T-helper 17 cell (primary cell): ENCODE measurements at regions not wholly inside any gene's neighbourhood (a gene's known extent, or its start where the extent isn't known, plus 50 kb on each side); places are given as distances from the start of the nearest gene placed in this dataset.
"Not testable (repeated sequence)": the region's sequence is repeated elsewhere in the genome, so short reads cannot be mapped to it uniquely, and the experiment has no call there.

Source experiments
- ATAC-seq: fragments of 150-1000 bp; cut with Tn5 transposase; 2 replicates; pipeline ENCODE4 v1.10.0; 2021; ENCODE audit warnings: mild to moderate bottlenecking, moderate library complexity
- DNase-seq, 3 donors: peaks; one replicate each; pipeline versions ENCODE4 v3.0.0 to v3.0.0-alpha.2; 2020 to 2021
- H3K9me3 ChIP-seq: one replicate; pipeline ENCODE4 v1.7.0; 2013; ENCODE audit warnings: low read length, mild to moderate bottlenecking; ENCODE audit not compliant: control insufficient read depth, poor library complexity, severe bottlenecking
- H3K27ac Mint-ChIP-seq: one replicate; pipeline ENCODE4 v1.8.0; 2022; ENCODE audit warnings: mild to moderate bottlenecking, moderate library complexity, mixed read lengths
- H3K27me3 Mint-ChIP-seq: one replicate; pipeline ENCODE4 v1.8.0; 2022; ENCODE audit warnings: mixed read lengths
- H3K36me3 Mint-ChIP-seq: one replicate; pipeline ENCODE4 v1.8.0; 2022; ENCODE audit warnings: low read depth, mixed read lengths
- H3K4me1 Mint-ChIP-seq: one replicate; pipeline ENCODE4 v1.8.0; 2022; ENCODE audit warnings: mild to moderate bottlenecking, mixed read lengths
- H3K4me3 Mint-ChIP-seq: one replicate; pipeline ENCODE4 v1.8.0; 2022; ENCODE audit warnings: mild to moderate bottlenecking, moderate library complexity, mixed read lengths

GRCh38 chr4:158122501-158122900, 50.3 kb downstream of the GASK1B start:
- H3K4me1 Mint-ChIP-seq, result no peaks in the 10 kb centered on the region
- DNase-seq, result no peak

GRCh38 chr4:158121161-158121579, 51.7 kb downstream of the GASK1B start:
- Mint-ChIP-seq H3K27ac (no peak overlapping the region), H3K27me3 (no peaks in the 10 kb centered on the region), H3K4me1 (no peaks in the 10 kb centered on the region), H3K36me3 (no peaks in the 10 kb centered on the region), H3K4me3 (no peak overlapping the region)
- ATAC-seq (no peak), DNase-seq (no peak)
- no peaks in the 10 kb centered on the region for H3K9me3 ChIP-seq

More at GRCh38 chr4:158122501-158122900, 50.3 kb downstream of the GASK1B start:
- Mint-ChIP-seq H3K27ac (no peak overlapping the region), H3K36me3 (no peaks in the 10 kb centered on the region), H3K27me3 (no peaks in the 10 kb centered on the region), H3K4me3 (no peak overlapping the region)
- H3K9me3 ChIP-seq, result no peaks in the 10 kb centered on the region
- ATAC-seq, result no peak

DNA sequence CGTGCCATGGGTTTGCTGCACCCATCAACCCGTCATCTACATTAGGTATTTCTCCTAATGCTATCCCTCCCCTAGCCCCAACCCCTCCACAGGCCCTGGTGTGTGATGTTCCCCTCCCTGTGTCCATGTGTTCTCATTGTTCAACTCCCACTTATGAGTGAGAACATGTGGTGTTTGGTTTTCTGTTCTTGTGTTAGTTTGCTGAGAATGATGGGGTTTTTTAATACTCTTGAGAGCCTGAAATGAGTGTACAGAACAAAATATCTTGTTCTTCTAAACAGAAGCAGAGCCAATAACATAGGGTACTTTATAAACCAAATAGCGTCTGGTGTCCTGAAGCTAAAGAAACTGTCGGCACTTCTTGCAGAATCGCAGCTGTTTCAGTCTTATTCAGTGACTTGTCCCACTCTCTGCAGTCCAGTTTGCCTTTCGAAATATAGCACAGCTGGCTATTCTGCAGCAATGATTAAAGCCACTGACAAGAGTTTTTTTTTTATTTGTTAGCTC, 52.1 kb downstream of the GASK1B start:
- H3K36me3 Mint-ChIP-seq, H3K4me3 Mint-ChIP-seq, H3K4me1 Mint-ChIP-seq, ATAC-seq, H3K9me3 ChIP-seq, H3K27me3 Mint-ChIP-seq, DNase-seq, H3K27ac Mint-ChIP-seq: not testable (repeated sequence)

DNA sequence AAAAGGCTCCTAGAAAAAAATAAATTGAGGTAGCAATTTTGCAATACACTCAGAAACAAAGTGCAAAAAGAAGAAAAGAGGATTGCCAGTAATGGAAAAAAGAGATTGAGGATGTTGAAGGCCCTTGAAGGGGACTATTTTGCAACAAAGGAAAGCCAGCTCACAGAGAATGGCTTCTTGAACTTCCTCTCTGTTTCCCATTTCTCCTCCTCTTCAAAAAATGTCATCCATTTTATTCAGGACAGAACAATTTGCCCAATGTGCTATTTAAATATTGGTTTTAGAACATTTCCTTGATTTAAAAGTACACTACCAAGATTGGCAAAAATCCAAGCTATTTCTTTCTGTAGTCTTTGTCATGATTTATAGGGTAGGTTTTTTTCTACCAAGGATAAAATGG, 60.2 kb downstream of the GASK1B start:
- Mint-ChIP-seq H3K4me1 (no peaks in the 10 kb centered on the region), H3K27me3 (no peaks in the 10 kb centered on the region), H3K27ac (no peak overlapping the region), H3K4me3 (no peak overlapping the region), H3K36me3 (no peaks in the 10 kb centered on the region)
- DNase-seq (no peak), ATAC-seq (no peak)
- no peaks in the 10 kb centered on the region for H3K9me3 ChIP-seq

GRCh38 chr4:158111241-158111640, 61.6 kb downstream of the GASK1B start:
- no peaks in the 10 kb centered on the region for H3K36me3 Mint-ChIP-seq

DNA sequence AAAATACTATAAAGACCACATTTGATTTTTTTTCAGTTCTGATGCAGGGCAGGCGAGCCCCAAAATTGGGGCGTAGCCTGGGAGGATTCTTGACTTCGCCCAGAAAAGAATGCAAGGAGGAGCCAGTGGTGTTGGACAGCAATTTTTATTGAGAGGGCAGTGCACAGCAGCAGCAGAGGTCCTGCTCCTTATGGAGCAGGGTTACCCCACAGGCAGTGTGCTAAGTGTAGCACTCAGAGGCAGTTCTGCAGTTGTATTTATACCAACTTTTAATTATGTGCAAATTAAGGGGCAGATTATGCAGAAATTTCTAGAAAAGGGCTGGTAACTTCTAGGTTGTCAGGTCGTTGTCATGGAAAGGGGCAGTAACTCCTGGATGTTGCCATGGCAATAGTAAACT, 69.9 kb downstream of the GASK1B start:
- Mint-ChIP-seq H3K36me3 (no peaks in the 10 kb centered on the region), H3K4me1 (no peaks in the 10 kb centered on the region), H3K4me3 (no peak overlapping the region), H3K27ac (no peak overlapping the region), H3K27me3 (no peaks in the 10 kb centered on the region)
- H3K9me3 ChIP-seq, result no peaks in the 10 kb centered on the region
- DNase-seq (no peak), ATAC-seq (no peak)

More at GRCh38 chr4:158111241-158111640, 61.6 kb downstream of the GASK1B start:
- no peak overlapping the region for H3K27ac Mint-ChIP-seq
- no peaks in the 10 kb centered on the region for H3K27me3 Mint-ChIP-seq
- no peaks in the 10 kb centered on the region for H3K9me3 ChIP-seq
- DNase-seq (no peak), ATAC-seq (no peak)
- H3K4me3 Mint-ChIP-seq, result no peak overlapping the region
- H3K4me1 Mint-ChIP-seq, result no peaks in the 10 kb centered on the region

GRCh38 chr4:158099686-158100085, 73.1 kb downstream of the GASK1B start:
- H3K4me3 Mint-ChIP-seq, result no peak overlapping the region
- H3K36me3 Mint-ChIP-seq, result no peaks in the 10 kb centered on the region
- ATAC-seq (no peak), DNase-seq (no peak)
- H3K27me3 Mint-ChIP-seq, result no peaks in the 10 kb centered on the region
- no peaks in the 10 kb centered on the region for H3K4me1 Mint-ChIP-seq
- H3K9me3 ChIP-seq, result no peaks in the 10 kb centered on the region
- H3K27ac Mint-ChIP-seq, result no peak overlapping the region

GRCh38 chr4:158098802-158099201, 74.0 kb downstream of the GASK1B start:
- no peaks in the 10 kb centered on the region for H3K27me3 Mint-ChIP-seq
- H3K4me1 Mint-ChIP-seq, result no peaks in the 10 kb centered on the region
- H3K9me3 ChIP-seq, result no peaks in the 10 kb centered on the region
- no peak overlapping the region for H3K27ac Mint-ChIP-seq
- ATAC-seq, result no peak
- no peak for DNase-seq
- H3K4me3 Mint-ChIP-seq, result no peak overlapping the region
- no peaks in the 10 kb centered on the region for H3K36me3 Mint-ChIP-seq

GRCh38 chr4:158094413-158095134, 78.3 kb downstream of the GASK1B start:
- ATAC-seq (no peak), DNase-seq (no peak)
- Mint-ChIP-seq H3K4me1 (no peaks in the 10 kb centered on the region), H3K36me3 (no peaks in the 10 kb centered on the region), H3K27ac (no peak overlapping the region), H3K27me3 (no peaks in the 10 kb centered on the region), H3K4me3 (no peak overlapping the region)
- H3K9me3 ChIP-seq, result no peaks in the 10 kb centered on the region

DNA sequence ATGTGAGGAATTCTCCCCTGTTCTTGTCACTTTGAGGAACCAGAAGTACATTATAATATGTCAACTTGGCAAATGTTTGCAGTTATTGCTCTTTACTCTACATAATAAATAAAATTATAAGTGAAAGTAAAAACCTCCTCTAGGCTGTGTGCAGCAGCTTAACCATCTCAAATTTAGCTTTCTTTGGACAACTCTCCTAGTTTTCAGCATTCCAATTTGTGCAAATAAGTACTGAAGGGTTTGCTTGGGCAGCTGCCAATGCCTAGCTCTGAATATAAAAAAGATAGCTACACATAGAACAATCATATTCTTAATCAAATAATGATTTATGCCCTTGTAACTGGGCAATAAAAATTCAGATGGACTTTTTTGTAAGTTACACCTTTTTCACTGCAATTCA, 82.5 kb downstream of the GASK1B start:
- ATAC-seq (no peak), DNase-seq (no peak)
- H3K4me1 Mint-ChIP-seq, result no peaks in the 10 kb centered on the region
- no peaks in the 10 kb centered on the region for H3K36me3 Mint-ChIP-seq
- H3K9me3 ChIP-seq, result no peaks in the 10 kb centered on the region
- H3K27ac Mint-ChIP-seq, result no peak overlapping the region
- H3K4me3 Mint-ChIP-seq, result no peak overlapping the region
- no peaks in the 10 kb centered on the region for H3K27me3 Mint-ChIP-seq

DNA sequence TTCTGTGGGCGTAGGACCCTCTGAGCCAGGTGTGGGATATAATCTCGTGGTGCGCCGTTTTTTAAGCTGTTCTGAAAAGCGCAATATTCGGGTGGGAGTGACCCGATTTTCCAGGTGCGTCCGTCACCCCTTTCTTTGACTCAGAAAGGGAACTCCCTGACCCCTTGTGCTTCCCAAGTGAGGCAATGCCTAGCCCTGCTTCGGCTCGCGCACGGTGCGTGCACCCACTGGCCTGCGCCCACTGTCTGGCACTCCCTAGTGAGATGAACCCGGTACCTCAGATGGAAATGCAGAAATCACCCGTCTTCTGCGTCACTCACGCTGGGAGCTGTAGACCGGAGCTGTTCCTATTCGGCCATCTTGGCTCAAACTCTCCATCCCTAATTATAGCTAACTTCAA, 82.9 kb downstream of the GASK1B start:
- not testable (repeated sequence) for ATAC-seq, H3K4me1 Mint-ChIP-seq

DNA sequence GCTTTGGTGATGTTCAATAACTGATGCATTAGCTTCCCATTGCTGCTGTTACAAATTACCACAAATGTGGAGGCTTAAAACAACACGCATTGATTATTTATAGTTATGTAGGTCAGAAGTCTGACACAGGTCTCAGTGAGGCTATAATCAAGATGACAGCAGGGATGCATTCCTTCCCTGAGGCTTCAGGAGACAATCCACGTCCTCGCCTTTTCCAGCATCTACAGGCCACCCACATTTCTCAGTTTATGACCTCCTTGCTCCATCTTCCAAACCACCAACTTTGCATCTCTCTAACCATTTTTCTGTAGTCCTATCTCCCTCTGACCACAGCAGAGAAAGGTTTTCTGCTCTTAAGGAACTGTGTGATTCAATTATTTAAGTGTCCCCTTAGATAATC, 92.5 kb downstream of the GASK1B start:
- Mint-ChIP-seq H3K27ac (no peak overlapping the region), H3K36me3 (no peaks in the 10 kb centered on the region), H3K4me3 (no peak overlapping the region), H3K27me3 (no peaks in the 10 kb centered on the region), H3K4me1 (no peaks in the 10 kb centered on the region)
- H3K9me3 ChIP-seq, result no peaks in the 10 kb centered on the region
- DNase-seq, result no peak
- no peak for ATAC-seq

More for the DNA sequence above, 82.9 kb downstream of the GASK1B start:
- not testable (repeated sequence) for H3K9me3 ChIP-seq, H3K27ac Mint-ChIP-seq, DNase-seq, H3K27me3 Mint-ChIP-seq, H3K4me3 Mint-ChIP-seq, H3K36me3 Mint-ChIP-seq

DNA sequence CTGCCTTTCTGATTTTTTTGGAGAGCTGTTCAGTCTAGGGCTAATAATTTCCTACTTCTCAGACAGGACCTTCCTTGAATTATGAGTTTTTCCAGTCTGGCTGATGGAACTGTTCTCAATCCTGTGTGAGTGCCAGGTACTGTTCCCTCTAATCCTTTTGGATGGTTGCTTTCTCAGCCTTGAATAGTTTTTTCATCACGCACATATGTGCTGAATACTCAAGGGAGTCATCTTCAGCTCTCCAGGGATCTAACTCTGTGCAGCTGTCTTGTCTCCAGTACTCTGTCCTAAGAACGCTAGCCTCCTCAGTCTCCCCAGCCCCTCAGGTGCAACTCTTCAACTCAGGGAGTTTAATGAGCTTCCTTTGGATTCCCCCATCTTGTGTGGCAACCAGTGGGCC, 93.2 kb downstream of the GASK1B start:
- DNase-seq (no peak), ATAC-seq (no peak)
- no peaks in the 10 kb centered on the region for H3K36me3 Mint-ChIP-seq
- H3K27me3 Mint-ChIP-seq, result no peaks in the 10 kb centered on the region
- H3K9me3 ChIP-seq, result no peaks in the 10 kb centered on the region
- no peak overlapping the region for H3K27ac Mint-ChIP-seq
- no peak overlapping the region for H3K4me3 Mint-ChIP-seq
- no peaks in the 10 kb centered on the region for H3K4me1 Mint-ChIP-seq

GRCh38 chr4:158077835-158078234, 95.0 kb downstream of the GASK1B start:
- H3K27me3 Mint-ChIP-seq, result no peaks in the 10 kb centered on the region
- DNase-seq (no peak), ATAC-seq (no peak)
- H3K36me3 Mint-ChIP-seq, result no peaks in the 10 kb centered on the region
- H3K27ac Mint-ChIP-seq, result no peak overlapping the region
- no peaks in the 10 kb centered on the region for H3K9me3 ChIP-seq
- H3K4me1 Mint-ChIP-seq, result no peaks in the 10 kb centered on the region
- H3K4me3 Mint-ChIP-seq, result no peak overlapping the region
